ENCODE measurements at regions not wholly inside any gene's neighbourhood (a gene's known extent, or its start where the extent isn't known, plus 50 kb on each side); places are given as distances from the start of the nearest gene placed in this dataset.

DNA sequence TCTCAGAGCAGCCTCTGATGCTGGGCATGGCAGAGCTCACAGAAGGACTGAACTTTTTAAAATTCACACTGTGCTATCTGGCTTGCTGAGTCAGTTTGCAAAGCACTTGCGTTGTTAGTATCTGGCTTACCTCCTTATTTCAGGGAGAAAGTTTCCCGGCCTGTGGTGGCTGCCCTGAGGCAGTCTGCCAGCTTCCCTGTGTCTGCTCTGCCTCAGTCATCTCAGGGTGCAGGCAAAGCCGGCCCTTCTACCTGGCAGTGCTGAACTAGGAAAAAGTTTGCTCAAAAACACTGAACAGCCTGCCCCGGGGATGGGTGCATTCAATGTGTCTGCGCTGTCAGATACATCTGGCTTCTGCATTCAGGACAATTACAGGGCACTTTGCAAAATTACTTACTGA is 90.2 kb upstream of the UXS1 start:
- DNase-seq (ENCODE audit: low read depth in 1 of 2, low spot score in 2 of 2) (no peak), FAIRE-seq (no peak)
- Histone ChIP-seq H3K4ac (replicated peaks; ENCODE audit: insufficient read length, low read depth, low read length) (no peak overlapping the region), H2AFZ (ENCODE audit: low read length) (no peak overlapping the region), H4K8ac (ENCODE audit: extremely low read depth, insufficient read depth, low read length) (no peak overlapping the region), H3K27me3 (replicated peaks in 1 of 4; ENCODE audit: control insufficient read depth in 3 of 4, extremely low read depth in 1 of 4, insufficient read depth in 3 of 4, low read length in 3 of 4) (no peaks in the 10 kb centered on the region; a peak in 2 of 7 replicates), H4K5ac (ENCODE audit: insufficient read length, low read depth, low read length) (no peak overlapping the region), H2BK20ac (ENCODE audit: low read length) (no peak overlapping the region), H3K4me1 (replicated peaks in 1 of 4; ENCODE audit: control insufficient read depth in 3 of 4, insufficient read depth in 4 of 4, low read length in 3 of 4) (no peaks in the 10 kb centered on the region), H4K91ac (replicated peaks; ENCODE audit: insufficient read length, low read length) (no peak overlapping the region), H3K4me2 (ENCODE audit: insufficient read depth in 1 of 2, low read depth in 2 of 2, low read length in 2 of 2) (no peak overlapping the region), H3K14ac (ENCODE audit: insufficient read length) (no peak overlapping the region), H3K9me3 (ENCODE audit: insufficient read depth in 2 of 2, low read depth in 1 of 2, low read length in 1 of 2) (no peaks in the 10 kb centered on the region), H3K56ac (replicated peaks; ENCODE audit: insufficient read length, low read depth, low read length) (no peak overlapping the region), H3K79me2 (ENCODE audit: control insufficient read depth in 1 of 2, insufficient read depth in 2 of 2, low read length in 2 of 2) (no peaks in the 10 kb centered on the region), H3K18ac (ENCODE audit: extremely low read depth, low read length) (no peak overlapping the region), H3K36me3 (ENCODE audit: control insufficient read depth in 2 of 4, insufficient read depth in 4 of 4, low read length in 3 of 4) (no peaks in the 10 kb centered on the region; a peak in 1 of 8 replicates), H3K23me2 (ENCODE audit: low read depth, low read length) (no peaks in the 10 kb centered on the region), H3K23ac (ENCODE audit: insufficient read length) (no peak overlapping the region), H2BK15ac (ENCODE audit: low read length) (no peak overlapping the region), H3K9ac (replicated peaks in 1 of 4; ENCODE audit: extremely low read depth in 1 of 4, low read depth in 3 of 4, low read length in 3 of 4) (no peak overlapping the region), H2BK120ac (replicated peaks; ENCODE audit: low read depth, low read length) (no peak overlapping the region), H2AK5ac (ENCODE audit: low read depth, low read length) (no peak overlapping the region), H3K27ac (ENCODE audit: low read depth, low read length) (no peak overlapping the region), H2BK5ac (ENCODE audit: low read depth, low read length) (no peak overlapping the region), H3K79me1 (ENCODE audit: low read depth, low read length) (no peaks in the 10 kb centered on the region), H3K4me3 (ENCODE audit: extremely low read depth in 1 of 4, insufficient read depth in 2 of 4, low read depth in 3 of 4, low read length in 4 of 4) (no peak overlapping the region), H2BK12ac (ENCODE audit: low read depth, low read length) (no peak overlapping the region), H4K20me1 (replicated peaks in 1 of 2; ENCODE audit: control insufficient read depth in 1 of 2, insufficient read depth in 2 of 2, low read length in 2 of 2) (no peaks in the 10 kb centered on the region)
- 93% methylated on average over 5 of the region's 5 CpGs; no CpG with 5 or more reads in 1 of the 2 experiments for WGBS, 2 experiments (ENCODE audit: extremely low coverage in 1 of 2, insufficient coverage in 1 of 2, insufficient read length in 1 of 2, insufficient replicate concordance in 2 of 2, low coverage in 1 of 2, low lambda C conversion rate in 2 of 2, missing lambda C conversion rate in 1 of 2)
- ChIA-PET CTCF (ENCODE audit: partially characterized antibody) (interaction anchor here (1.0 kb wide), 1 partner anchor 9 kb away, joined by 4 read pairs; no protein-coding TSS in a partner anchor), POLR2A (ENCODE audit: partially characterized antibody) (interaction anchor here (2.3 kb wide), 1 partner anchor 12 kb away, joined by 7 read pairs; no protein-coding TSS in a partner anchor)
- TF ChIP-seq SP4 (IDR thresholded peaks at IDR 0.05; ENCODE audit: low read length) (no peak), SP2 (IDR thresholded peaks at IDR 0.05; ENCODE audit: low read length) (no peak), PHF8 (conservative IDR thresholded peaks at IDR 0.05; ENCODE audit: low read depth, low read length) (no peak), USF2 (IDR thresholded peaks at IDR 0.05; ENCODE audit: low read length) (no peak), TAF7 (optimal IDR thresholded peaks at IDR 0.05; ENCODE audit: borderline replicate concordance, low read depth, low read length) (no peak), CEBPB (IDR thresholded peaks at IDR 0.05; ENCODE audit: low read depth, low read length) (no peak), ATF2 (IDR thresholded peaks at IDR 0.05; ENCODE audit: low read length) (no peak), CREB1 (IDR thresholded peaks at IDR 0.05) (no peak)
- TF ChIP-seq, protein P1, sequence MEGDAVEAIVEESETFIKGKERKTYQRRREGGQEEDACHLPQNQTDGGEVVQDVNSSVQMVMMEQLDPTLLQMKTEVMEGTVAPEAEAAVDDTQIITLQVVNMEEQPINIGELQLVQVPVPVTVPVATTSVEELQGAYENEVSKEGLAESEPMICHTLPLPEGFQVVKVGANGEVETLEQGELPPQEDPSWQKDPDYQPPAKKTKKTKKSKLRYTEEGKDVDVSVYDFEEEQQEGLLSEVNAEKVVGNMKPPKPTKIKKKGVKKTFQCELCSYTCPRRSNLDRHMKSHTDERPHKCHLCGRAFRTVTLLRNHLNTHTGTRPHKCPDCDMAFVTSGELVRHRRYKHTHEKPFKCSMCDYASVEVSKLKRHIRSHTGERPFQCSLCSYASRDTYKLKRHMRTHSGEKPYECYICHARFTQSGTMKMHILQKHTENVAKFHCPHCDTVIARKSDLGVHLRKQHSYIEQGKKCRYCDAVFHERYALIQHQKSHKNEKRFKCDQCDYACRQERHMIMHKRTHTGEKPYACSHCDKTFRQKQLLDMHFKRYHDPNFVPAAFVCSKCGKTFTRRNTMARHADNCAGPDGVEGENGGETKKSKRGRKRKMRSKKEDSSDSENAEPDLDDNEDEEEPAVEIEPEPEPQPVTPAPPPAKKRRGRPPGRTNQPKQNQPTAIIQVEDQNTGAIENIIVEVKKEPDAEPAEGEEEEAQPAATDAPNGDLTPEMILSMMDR (IDR thresholded peaks at IDR 0.05; ENCODE audit: control extremely low read depth in 1 of 3, insufficient read depth in 1 of 3, low read depth in 1 of 3, low read length in 3 of 3), result no peak
